SH-SY5Y (cell line): ENCODE measurements at regions not wholly inside any gene's neighbourhood (a gene's known extent, or its start where the extent isn't known, plus 50 kb on each side); places are given as distances from the start of the nearest gene placed in this dataset.

ENCODE experiments used
- GATA2 ChIP-seq: IDR thresholded peaks from 2 replicates; pipeline ENCODE4 v1.6.1; 2011; ENCODE audit warnings: mild to moderate bottlenecking, low read depth, low read length
- GATA3 ChIP-seq: IDR thresholded peaks from 2 replicates; pipeline ENCODE4 v1.6.1; 2011; ENCODE audit warnings: low read depth, mild to moderate bottlenecking, low read length, moderate library complexity

DNA sequence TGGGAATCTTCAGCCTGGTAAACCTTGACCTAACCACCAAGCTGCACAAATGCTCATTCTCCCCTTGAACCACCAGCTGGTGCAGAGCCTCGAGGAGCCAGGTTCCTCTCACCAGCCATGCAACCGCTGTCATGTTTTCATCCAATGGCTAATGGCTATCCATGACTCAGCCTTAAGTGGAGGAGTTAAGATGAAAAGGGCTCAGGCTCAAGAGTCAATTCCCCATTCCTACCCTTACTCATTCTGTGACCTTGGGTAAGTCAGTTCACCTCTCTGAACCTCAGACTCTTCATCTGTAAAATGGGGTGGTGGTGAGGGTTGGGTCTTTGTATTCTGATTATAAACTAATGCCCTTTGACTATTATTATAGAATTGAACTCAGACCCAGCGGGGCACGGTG, 515.6 kb downstream of the SHQ1 start:
- TF ChIP-seq GATA2 (no peak), GATA3 (no peak)

DNA sequence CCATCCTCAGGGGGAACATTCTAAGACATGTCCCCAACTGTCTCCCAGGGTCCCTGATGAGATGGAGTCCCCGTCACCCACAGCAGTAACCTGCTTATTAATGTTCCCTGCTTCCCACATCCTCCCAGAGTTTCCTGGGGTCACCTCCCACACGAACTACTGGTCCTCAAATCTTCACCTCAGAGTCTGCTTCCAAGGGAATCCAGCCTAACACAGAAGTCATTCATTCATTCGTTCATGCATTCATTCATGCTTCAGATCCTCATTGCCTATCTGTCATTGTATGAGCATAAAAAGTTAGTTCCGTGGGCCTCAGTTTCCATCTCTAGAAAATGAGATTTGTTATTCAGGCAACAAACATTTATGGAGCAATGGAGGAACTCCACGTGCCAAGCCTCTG, 516.2 kb downstream of the SHQ1 start:
- no peak for TF ChIP-seq GATA2
- TF ChIP-seq GATA3 = no peak

DNA sequence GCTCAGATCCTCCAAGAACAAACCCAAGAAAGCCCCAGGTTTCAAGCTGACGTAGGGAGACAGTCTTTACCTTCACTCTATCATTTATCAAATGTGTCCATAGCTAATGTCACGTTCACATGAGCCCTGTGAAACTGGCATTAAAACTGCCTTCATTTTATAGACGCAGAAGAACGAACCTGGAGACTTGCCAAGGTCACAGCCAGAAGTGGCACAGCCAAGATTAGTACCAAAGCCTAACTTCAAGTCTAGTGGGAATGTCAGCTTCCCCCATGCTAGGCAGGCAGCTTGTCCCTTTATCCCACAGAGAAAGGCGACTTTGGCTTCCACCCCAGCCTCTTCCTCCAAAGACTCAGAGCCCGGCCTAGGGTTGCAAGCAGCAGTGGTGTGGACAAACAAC, 517.2 kb downstream of the SHQ1 start:
- TF ChIP-seq GATA2 (no peak), GATA3 (no peak)

DNA sequence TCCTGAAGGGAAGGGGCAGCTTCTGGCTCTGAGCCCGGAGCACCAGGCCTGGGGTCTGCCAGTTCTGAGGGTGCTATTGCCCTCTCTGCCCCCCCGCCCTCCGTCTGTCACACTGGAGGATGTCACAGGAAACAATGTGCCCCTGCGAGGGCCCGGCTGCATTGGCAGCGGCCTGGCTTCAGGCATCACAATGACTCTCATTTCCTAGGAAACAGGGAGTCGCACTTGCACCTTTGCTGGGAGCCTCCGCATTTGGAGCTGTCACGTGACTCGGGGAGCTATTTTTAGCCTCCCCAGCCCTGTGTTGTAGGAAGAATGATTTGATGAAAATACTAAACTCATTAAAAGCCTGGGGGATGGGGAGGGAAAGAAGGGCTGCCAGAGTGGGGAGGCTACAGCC, 518.9 kb downstream of the SHQ1 start:
- TF ChIP-seq GATA2 (no peak), GATA3 (no peak)

DNA sequence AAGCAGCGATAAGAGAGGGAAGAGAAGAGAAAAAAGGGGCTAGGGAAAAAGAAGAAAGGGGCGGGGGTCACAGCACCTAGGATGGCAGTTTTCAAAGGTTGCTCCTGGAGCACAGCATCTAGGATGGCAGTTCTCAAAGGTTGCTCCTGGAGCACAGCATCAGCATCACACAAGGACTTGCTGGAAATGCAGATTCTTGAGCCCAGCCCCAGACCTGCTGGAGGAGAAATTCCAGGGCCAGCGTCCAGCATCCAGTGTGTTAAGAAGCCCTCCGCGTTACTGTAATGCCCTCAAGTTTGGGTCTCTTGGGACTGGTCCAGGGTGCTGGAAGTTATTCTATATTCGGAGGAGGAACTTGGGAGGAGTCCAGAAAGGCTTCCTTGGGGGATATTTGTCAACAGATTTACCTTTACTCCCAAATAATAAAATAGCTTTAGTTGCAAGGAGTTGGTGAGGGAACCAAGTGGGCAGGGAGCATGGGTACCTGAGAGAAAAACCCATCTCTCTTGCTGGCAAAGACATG, 519.4 kb downstream of the SHQ1 start:
- no peak for TF ChIP-seq GATA2
- no peak for TF ChIP-seq GATA3

DNA sequence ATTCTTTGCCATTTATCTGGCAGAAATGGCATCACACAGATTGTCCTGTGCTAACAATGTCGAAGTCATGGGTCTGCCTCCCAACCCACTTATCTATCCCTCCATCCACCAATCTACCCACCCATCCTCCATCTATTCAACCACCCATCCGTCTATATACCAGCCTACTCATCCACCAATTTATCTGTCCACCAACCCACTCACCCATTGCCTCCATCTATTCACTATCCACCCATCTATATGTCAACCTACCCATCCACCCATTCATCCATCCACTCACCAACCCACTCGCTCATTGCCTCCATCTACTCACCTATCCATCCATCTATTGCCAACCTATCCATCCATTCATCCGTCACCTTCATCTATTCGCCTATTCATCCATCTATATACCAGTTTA, 521.2 kb downstream of the SHQ1 start:
- TF ChIP-seq GATA2 (no peak), GATA3 (no peak)

DNA sequence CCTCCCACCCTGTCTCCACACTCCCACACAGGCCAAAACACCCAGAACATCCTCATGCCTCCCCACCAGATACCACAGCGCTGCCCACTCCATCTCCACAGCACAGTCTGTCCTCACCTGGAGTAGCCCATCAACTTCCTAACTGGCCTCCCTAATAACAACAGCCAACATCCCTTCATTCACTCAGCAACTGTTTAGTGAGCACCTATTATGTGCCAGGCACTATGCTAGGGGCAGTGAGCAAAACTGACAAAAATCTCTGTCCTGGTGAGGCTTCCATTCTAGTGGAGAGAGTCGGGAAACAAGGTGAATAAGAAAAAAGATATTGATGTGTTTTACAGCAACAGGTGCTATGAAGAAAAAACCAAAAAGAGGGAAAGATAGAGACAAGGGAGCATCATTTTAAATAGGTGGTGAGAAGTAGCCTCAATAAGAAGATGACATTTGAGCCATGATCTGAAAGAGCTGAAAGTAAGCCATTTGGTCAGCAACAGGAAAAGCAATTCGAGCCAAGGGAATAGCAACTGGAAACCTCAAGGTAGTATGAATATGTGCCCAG, 523.9 kb downstream of the SHQ1 start:
- TF ChIP-seq GATA3 = no peak
- TF ChIP-seq GATA2 = no peak

DNA sequence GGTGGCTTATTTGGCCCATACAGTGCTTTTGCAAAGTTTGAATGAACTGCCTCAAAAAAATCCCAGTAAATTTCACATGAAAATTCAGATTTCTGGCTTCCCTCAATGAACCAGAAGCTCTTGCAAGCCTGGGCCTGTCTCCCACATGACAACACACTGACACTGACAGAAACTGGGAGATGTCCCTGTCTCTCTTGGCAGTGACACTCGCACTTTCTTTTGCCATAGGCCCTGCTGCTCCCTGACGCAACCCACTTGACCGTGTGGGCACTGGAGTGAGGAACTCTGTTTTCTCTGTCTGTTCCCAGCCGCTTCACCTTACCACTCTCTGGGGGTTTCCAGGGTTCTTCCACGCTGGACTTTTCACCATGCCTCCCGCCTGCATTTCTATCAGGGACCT, 524.5 kb downstream of the SHQ1 start:
- TF ChIP-seq GATA2 (no peak), GATA3 (no peak)

DNA sequence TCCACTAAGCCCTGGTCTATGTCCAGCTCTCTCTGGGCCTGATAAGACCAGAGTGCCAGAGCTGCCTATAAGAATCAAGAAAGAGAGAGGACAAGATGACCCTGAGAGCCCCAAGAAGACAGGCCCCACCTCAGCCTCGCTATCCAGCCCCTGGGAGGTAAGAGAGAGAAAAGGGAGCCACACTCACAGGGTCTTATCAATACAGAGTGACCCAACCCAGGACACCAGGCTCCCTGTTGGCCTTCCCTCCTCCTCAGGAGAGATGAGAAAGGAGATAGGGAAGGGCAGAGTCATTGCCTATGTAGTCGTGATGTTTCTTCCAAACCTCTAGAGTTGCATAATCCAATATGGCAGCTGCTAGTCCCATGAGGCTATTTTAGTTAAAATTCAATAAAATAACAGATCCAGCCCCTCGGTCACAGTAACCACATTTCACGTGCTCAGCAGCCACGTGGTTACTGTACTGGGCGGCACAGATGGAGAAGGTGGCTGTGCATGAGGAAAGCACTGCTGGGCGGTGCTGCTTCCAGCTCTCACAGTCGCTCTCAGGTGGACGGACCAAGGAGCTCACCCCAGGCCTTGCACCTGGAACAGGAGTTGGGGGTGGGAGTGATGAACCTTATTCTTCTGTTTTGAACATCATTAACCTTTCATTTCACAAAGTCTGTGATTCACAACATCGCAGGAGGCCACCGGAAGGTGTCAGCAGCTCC, 525.8 kb downstream of the SHQ1 start:
- no peak for TF ChIP-seq GATA2
- TF ChIP-seq GATA3 = no peak

DNA sequence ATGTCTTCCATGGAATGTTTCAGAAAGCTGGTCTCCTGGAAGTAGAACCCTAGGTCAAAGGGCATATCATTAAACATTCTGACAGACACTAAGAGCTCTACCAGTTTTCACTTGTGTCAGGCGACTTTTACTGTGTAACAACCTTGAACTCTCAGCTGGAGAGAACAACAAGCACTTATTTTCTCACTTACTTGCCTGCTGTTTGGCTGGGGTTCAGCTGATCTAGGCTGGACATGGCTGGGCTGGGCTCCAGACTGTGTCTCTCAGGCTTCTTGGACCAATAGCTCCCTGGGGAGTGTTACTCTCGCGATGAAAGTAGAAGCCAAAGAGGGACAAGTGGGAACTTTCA, 527.3 kb downstream of the SHQ1 start:
- TF ChIP-seq GATA3 (no peak), GATA2 (no peak)

DNA sequence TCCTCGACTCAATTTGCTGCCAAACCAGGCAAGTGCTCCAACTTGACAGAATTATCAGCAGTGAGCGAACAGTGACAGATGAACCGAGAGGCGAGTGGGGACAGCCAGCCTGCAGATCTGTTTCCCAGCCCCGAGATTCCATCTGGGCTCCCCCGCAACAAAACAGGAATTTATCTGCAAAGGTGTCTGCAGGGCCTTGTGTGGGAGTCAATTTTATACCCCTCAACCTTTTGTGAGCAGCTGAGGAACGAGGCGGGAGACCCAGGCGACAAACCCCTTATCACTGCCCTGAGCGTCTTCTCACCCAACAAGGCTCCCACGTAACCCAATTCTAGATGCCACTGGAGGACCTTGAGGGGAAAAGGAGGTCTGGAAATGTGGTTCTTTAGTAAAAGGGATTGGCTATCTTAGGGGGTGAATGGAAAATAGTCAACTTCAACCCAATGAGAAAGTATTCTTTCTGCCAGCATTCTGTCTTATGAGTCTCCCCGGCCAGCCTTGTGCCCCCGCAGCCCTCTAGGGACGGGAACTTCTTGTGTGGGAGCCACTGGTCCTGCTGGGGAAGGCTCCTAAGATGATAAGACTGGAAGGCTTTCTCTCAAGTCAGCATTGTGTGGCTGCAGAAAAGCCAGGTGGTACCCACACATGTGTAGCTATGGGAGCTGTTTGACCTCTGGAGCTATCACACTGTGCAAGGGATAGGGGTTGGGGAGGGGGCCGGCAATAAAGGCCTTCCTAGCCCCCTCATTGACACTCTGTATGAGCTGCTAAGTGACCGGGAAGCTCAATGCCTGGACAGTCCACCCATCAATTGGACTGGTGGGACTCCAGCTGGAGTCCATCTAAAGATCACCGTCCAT, 527.9 kb downstream of the SHQ1 start:
- no peak for TF ChIP-seq GATA2
- no peak for TF ChIP-seq GATA3

DNA sequence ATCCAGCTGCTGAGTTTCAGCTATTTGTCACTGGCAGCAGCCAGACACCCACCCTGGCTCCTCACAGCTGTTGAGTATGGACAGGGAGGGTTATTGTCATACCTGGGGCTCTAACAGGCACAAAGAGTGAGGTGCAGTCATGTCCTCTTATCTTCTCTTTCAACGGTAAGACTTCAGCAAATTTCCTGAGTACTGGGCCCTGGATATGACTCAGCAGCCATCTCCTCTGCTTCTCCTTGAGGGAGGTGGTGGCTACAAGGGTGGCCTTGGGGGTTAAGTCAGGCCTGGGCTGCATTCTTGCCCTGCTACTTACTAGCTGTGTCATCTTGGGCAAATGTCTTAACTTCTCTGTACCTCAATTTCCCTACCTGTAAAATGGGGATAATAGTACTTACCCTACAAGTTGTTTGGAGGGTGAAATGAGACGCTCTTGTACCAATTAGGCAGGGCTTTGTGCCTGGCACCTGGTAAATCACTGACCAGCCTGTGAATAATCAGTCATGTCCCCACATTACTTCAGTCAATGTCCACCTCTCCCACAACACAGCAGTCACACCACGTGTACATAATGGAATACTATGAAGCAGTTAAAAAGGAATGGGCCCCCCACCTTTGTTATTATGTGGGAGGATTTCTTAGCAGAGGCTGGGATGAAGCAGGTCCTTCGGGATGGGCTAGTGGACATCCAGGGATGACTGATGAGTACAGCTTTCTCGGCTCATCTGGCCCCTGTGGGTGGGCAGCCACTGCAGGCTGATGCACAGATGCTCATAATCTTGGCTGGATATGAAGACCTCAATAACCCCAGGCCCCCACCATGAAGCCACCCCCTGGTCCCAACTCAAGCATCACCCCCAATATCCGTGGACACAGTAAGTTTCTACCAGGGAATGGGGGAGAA, 528.8 kb downstream of the SHQ1 start:
- TF ChIP-seq GATA2 (no peak), GATA3 (no peak)

DNA sequence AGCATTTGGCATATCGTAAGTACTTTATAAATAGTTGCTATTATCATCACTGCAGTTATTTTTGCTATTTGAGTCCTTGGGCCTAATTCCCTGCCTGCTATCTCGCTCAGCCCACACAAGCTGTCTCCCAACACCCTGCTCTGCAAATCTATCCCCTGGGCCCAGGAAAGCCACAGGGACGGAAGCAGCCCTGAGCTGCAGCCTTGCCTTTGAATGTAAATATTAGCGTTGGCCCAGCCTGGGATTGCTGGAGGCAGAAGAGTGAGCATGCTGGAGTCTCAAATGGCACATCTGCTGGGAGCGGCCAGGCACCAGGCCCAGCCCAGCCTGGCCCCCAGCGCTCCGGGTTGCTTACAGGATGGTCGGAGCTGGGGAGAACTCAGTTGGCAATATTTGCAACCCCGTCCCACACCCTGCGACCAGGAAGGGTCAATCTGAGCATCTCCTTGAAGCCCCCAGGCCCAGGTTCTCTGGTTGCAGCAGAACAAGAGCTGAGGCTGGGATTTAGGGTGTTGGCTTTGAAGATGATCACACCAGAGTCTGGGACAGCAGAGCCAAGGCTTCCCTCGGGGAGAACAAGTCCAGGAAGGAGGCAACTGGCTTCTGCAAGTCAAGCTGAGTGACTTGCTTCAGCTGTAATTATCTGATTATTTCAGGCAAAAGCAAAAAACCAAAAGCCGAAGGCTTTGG, 529.6 kb downstream of the SHQ1 start:
- TF ChIP-seq GATA3 (no peak), GATA2 (no peak)

DNA sequence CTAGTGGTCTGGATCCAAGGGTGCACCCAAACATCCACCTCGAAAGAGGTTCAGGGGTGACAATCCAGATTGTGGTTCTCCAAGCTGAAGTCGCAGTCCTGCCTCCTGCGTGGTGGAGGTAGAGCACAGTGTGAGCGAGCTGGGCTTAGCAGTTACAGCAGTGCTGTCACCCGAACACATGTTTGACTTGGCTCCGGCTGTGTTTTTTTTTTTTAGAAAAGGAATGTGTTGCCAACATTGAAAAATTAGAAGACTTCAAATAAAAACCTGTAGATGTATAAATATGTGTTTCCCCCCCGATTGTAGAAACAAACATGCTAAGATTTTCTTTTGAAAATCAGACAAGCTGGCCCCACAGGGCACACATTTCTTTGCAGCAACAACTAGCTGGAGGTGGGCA, 530.8 kb downstream of the SHQ1 start:
- TF ChIP-seq GATA3 (no peak), GATA2 (no peak)
